ENCODE measurements at regions not wholly inside any gene's neighbourhood (a gene's known extent, or its start where the extent isn't known, plus 50 kb on each side); places are given as distances from the start of the nearest gene placed in this dataset.

DNA sequence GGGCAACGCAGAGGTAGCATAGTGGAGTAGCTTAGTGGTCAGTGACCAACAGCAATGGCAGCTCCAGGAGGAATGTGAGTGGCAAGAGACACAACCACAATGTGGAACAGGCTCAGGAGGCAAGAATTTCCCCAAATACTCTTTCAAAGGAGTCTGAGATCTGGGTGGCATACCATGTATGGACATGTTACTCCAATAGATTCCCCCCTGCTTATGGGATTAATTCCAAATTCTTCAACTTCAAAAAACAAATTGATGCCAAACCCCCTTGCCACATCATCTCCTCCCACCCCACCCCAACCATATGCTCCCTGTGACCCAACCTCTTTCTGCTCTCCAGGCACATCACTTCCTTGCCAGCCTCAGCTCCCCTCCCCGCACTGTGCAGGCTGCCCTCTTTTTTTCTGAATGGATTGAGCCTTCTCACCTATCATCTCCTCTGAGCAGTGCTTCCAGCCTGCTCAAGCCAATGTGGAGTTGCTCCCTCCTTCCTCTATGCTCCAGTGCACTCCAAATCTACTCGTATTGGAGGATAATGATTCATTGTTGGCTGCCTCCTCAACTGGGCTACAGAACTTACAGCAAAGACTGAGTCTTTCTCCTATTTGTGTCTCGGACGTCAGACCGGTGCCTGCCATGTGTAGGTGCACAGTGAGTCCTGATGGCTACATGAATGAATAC is 93.0 kb upstream of the CEP85L start:
- no peak for TF ChIP-seq CTCF (IDR thresholded peaks at IDR 0.05; ENCODE audit: poor library complexity)
- TF ChIP-seq EZH2 (IDR thresholded peaks at IDR 0.05; ENCODE audit: borderline replicate concordance): no peak
- no peak for TF ChIP-seq EZH2phosphoT487 (IDR thresholded peaks at IDR 0.05; ENCODE audit: low read depth, severe bottlenecking, unreplicated experiment)

Data from hepatocyte (in vitro differentiated cells).